NT2/D1 (cell line): ENCODE measurements at regions not wholly inside any gene's neighbourhood (a gene's known extent, or its start where the extent isn't known, plus 50 kb on each side); places are given as distances from the start of the nearest gene placed in this dataset.

ENCODE experiments used
- DNase-seq: peaks from one replicate; pipeline ENCODE4 v3.0.0-alpha.2; 2011; ENCODE audit warnings: low read depth, low spot score
- H3K27me3 ChIP-seq: 2 replicates; pipeline ENCODE4 v1.6.0; 2011; ENCODE audit warnings: mild to moderate bottlenecking; ENCODE audit not compliant: insufficient read length, insufficient read depth
- H3K36me3 ChIP-seq: 2 replicates; pipeline ENCODE4 v1.6.1; 2011; ENCODE audit warnings: mild to moderate bottlenecking, low read length, mixed read lengths; ENCODE audit not compliant: insufficient read depth, insufficient read length
- H3K4me1 ChIP-seq: 2 replicates; pipeline ENCODE4 v1.5.1; 2011; ENCODE audit not compliant: insufficient read depth, insufficient read length
- H3K4me3 ChIP-seq: 2 replicates; pipeline ENCODE4 v1.5.1; 2011; ENCODE audit warnings: low read depth; ENCODE audit not compliant: insufficient read length
- H3K9ac ChIP-seq: 2 replicates; pipeline ENCODE4 v1.6.0; 2011; ENCODE audit warnings: low read depth; ENCODE audit not compliant: insufficient read length
- H3K9me3 ChIP-seq: 2 replicates; pipeline ENCODE4 v1.5.1; 2011; ENCODE audit warnings: mild to moderate bottlenecking, low read length; ENCODE audit not compliant: insufficient read depth
- SUZ12 ChIP-seq: IDR thresholded peaks from 2 replicates; pipeline ENCODE4 v1.6.1; 2011; ENCODE audit not compliant: insufficient read length, insufficient read depth; ENCODE audit errors: extremely low read depth
- YY1 ChIP-seq: IDR thresholded peaks from 2 replicates; pipeline ENCODE4 v1.6.1; 2011; ENCODE audit not compliant: insufficient read length, insufficient read depth
- ZNF274 ChIP-seq: IDR thresholded peaks from 2 replicates; pipeline ENCODE4 v1.6.1; 2011; ENCODE audit warnings: mild to moderate bottlenecking, low read depth, low read length

- DNase-seq, result no peak
- Histone ChIP-seq H3K36me3 (no peaks in the 10 kb centered on the region), H3K9me3 (no peaks in the 10 kb centered on the region), H3K4me3 (no peak overlapping the region), H3K4me1 (no peaks in the 10 kb centered on the region), H3K27me3 (no peaks in the 10 kb centered on the region), H3K9ac (no peak overlapping the region)
- TF ChIP-seq ZNF274, result no peak
- TF ChIP-seq YY1, result no peak
- no peak for TF ChIP-seq SUZ12
These were observed 230.6 kb upstream of the CHRM2 start for GRCh38 chr7:136637813-136638212.

- TF ChIP-seq ZNF274 (no peak), SUZ12 (no peak), YY1 (no peak)
- no peaks in the 10 kb centered on the region for H3K27me3 ChIP-seq
These were observed 232.7 kb upstream of the CHRM2 start for GRCh38 chr7:136635751-136636150.

GRCh38 chr7:136618818-136619217, 249.6 kb upstream of the CHRM2 start:
- H3K36me3 ChIP-seq, result no peaks in the 10 kb centered on the region
- TF ChIP-seq ZNF274 (no peak), SUZ12 (no peak), YY1 (no peak)
- no peak overlapping the region for H3K4me3 ChIP-seq
- H3K27me3 ChIP-seq, result no peaks in the 10 kb centered on the region
- no peaks in the 10 kb centered on the region for H3K9me3 ChIP-seq
- H3K9ac ChIP-seq, result no peak overlapping the region
- no peaks in the 10 kb centered on the region for H3K4me1 ChIP-seq
- DNase-seq, result no peak

More at GRCh38 chr7:136635751-136636150, 232.7 kb upstream of the CHRM2 start:
- Histone ChIP-seq H3K9me3 (no peaks in the 10 kb centered on the region), H3K4me3 (no peak overlapping the region), H3K36me3 (no peaks in the 10 kb centered on the region), H3K9ac (no peak overlapping the region), H3K4me1 (no peaks in the 10 kb centered on the region)
- no peak for DNase-seq

- DNase-seq, result no peak
These were observed 251.3 kb upstream of the CHRM2 start for GRCh38 chr7:136617176-136617575.

GRCh38 chr7:136605532-136606329, 262.7 kb upstream of the CHRM2 start:
- Histone ChIP-seq H3K9ac (no peak overlapping the region), H3K4me3 (no peak overlapping the region)

More at GRCh38 chr7:136617176-136617575, 251.3 kb upstream of the CHRM2 start:
- TF ChIP-seq ZNF274, result no peak
- no peak for TF ChIP-seq YY1
- TF ChIP-seq SUZ12, result no peak
- no peaks in the 10 kb centered on the region for H3K9me3 ChIP-seq
- H3K4me3 ChIP-seq, result no peak overlapping the region
- no peaks in the 10 kb centered on the region for H3K27me3 ChIP-seq
- no peak overlapping the region for H3K9ac ChIP-seq
- H3K36me3 ChIP-seq, result no peaks in the 10 kb centered on the region
- H3K4me1 ChIP-seq, result no peaks in the 10 kb centered on the region

GRCh38 chr7:136601772-136602171, 266.7 kb upstream of the CHRM2 start:
- Histone ChIP-seq H3K4me1 (no peaks in the 10 kb centered on the region), H3K4me3 (no peak overlapping the region), H3K27me3 (no peaks in the 10 kb centered on the region), H3K9me3 (no peaks in the 10 kb centered on the region), H3K9ac (no peak overlapping the region), H3K36me3 (no peaks in the 10 kb centered on the region)
- DNase-seq, result no peak
- TF ChIP-seq ZNF274 (no peak), SUZ12 (no peak), YY1 (no peak)

More at GRCh38 chr7:136605532-136606329, 262.7 kb upstream of the CHRM2 start:
- H3K36me3 ChIP-seq, result no peaks in the 10 kb centered on the region
- no peaks in the 10 kb centered on the region for H3K9me3 ChIP-seq
- DNase-seq, result no peak
- no peaks in the 10 kb centered on the region for H3K27me3 ChIP-seq
- TF ChIP-seq SUZ12, result no peak
- TF ChIP-seq ZNF274, result no peak
- no peak for TF ChIP-seq YY1
- H3K4me1 ChIP-seq, result no peaks in the 10 kb centered on the region

- no peak overlapping the region for H3K4me3 ChIP-seq
- no peak for TF ChIP-seq YY1
- TF ChIP-seq SUZ12, result no peak
- TF ChIP-seq ZNF274, result no peak
- no peak for DNase-seq
- H3K36me3 ChIP-seq, result no peaks in the 10 kb centered on the region
- no peaks in the 10 kb centered on the region for H3K9me3 ChIP-seq
- no peaks in the 10 kb centered on the region for H3K27me3 ChIP-seq
- no peaks in the 10 kb centered on the region for H3K4me1 ChIP-seq
- no peak overlapping the region for H3K9ac ChIP-seq
These were observed 268.0 kb upstream of the CHRM2 start for GRCh38 chr7:136600475-136600874.

GRCh38 chr7:136594739-136595144, 273.7 kb upstream of the CHRM2 start:
- no peaks in the 10 kb centered on the region for H3K36me3 ChIP-seq
- TF ChIP-seq ZNF274 (no peak), YY1 (no peak), SUZ12 (no peak)
- H3K9ac ChIP-seq, result no peak overlapping the region
- H3K27me3 ChIP-seq, result no peaks in the 10 kb centered on the region
- H3K9me3 ChIP-seq, result no peaks in the 10 kb centered on the region
- H3K4me1 ChIP-seq, result no peaks in the 10 kb centered on the region
- DNase-seq, result no peak
- H3K4me3 ChIP-seq, result no peak overlapping the region
